Ishikawa (cell line): ENCODE measurements at regions not wholly inside any gene's neighbourhood (a gene's known extent, or its start where the extent isn't known, plus 50 kb on each side); places are given as distances from the start of the nearest gene placed in this dataset.

Source experiments
- CEBPB ChIP-seq: IDR thresholded peaks from 2 replicates; pipeline ENCODE4 v1.6.1; 2012
- CREB1 ChIP-seq: IDR thresholded peaks from 2 replicates; pipeline ENCODE4 v1.6.1; 2012; ENCODE audit warnings: low read depth
- EGR1 ChIP-seq: IDR thresholded peaks from 2 replicates; pipeline ENCODE4 v1.6.1; 2012
- EP300 ChIP-seq: IDR thresholded peaks from 2 replicates; pipeline ENCODE4 v1.6.1; 2012; ENCODE audit warnings: borderline replicate concordance
- FOXM1 ChIP-seq: IDR thresholded peaks from 2 replicates; pipeline ENCODE4 v1.6.1; 2012; ENCODE audit warnings: low read depth, borderline replicate concordance
- NFIC ChIP-seq: IDR thresholded peaks from 2 replicates; pipeline ENCODE4 v1.6.1; 2012
- RAD21 ChIP-seq: IDR thresholded peaks from 2 replicates; pipeline ENCODE4 v1.6.1; 2012; ENCODE audit warnings: low read depth
- REST ChIP-seq: IDR thresholded peaks from 2 replicates; pipeline ENCODE4 v1.6.1; 2012; ENCODE audit warnings: low read depth, mild to moderate bottlenecking
- TAF1 ChIP-seq: IDR thresholded peaks from 2 replicates; pipeline ENCODE4 v1.6.1; 2012; ENCODE audit warnings: low read depth, mild to moderate bottlenecking
- TCF12 ChIP-seq: IDR thresholded peaks from 2 replicates; pipeline ENCODE4 v1.6.1; 2012; ENCODE audit warnings: low read depth
- TEAD4 ChIP-seq: IDR thresholded peaks from 2 replicates; pipeline ENCODE4 v1.6.1; 2012
- YY1 ChIP-seq: IDR thresholded peaks from 2 replicates; pipeline ENCODE4 v1.6.1; 2012; ENCODE audit warnings: low read depth
- ZBTB7A ChIP-seq: IDR thresholded peaks from 2 replicates; pipeline ENCODE4 v1.6.1; 2012; ENCODE audit warnings: low read depth
- TF ChIP-seq, protein P1 (sequence below): IDR thresholded peaks from 2 replicates; pipeline ENCODE4 v1.6.1; 2012
- TF ChIP-seq, protein P2 (sequence below): IDR thresholded peaks from 2 replicates; pipeline ENCODE4 v1.6.1; 2012

- TF ChIP-seq FOXM1 (no peak), CEBPB (no peak), RAD21 (no peak), TAF1 (no peak), TEAD4 (no peak), ZBTB7A (no peak), REST (no peak), YY1 (no peak), NFIC (no peak), TCF12 (no peak), CREB1 (no peak), EP300 (no peak), EGR1 (no peak)
- TF ChIP-seq, protein P1, sequence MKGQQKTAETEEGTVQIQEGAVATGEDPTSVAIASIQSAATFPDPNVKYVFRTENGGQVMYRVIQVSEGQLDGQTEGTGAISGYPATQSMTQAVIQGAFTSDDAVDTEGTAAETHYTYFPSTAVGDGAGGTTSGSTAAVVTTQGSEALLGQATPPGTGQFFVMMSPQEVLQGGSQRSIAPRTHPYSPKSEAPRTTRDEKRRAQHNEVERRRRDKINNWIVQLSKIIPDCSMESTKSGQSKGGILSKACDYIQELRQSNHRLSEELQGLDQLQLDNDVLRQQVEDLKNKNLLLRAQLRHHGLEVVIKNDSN = no peak
- TF ChIP-seq, protein P2, sequence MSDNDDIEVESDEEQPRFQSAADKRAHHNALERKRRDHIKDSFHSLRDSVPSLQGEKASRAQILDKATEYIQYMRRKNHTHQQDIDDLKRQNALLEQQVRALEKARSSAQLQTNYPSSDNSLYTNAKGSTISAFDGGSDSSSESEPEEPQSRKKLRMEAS = no peak
Measured at GRCh38 chr9:7592321-7593316, 207.0 kb downstream of the DMAC1 start.

DNA sequence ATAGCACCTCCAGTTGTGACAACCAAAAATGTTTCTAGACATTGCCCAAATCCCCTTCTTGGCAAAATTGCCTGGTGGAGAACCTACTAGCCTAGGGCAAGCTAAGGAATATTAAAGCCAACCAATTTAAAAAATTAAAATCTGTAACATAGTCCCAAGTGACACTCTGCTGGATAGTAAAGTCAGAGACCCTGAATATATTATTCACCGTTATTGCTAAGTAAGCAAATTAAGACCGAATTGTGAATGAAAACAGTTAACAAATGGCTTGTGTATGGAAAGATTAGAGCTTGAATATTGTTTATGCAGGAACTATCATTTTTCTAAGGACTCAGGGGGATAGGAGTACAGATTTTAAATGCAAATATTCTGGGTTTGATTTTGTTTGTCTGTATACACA is 208.1 kb downstream of the DMAC1 start:
- TF ChIP-seq EP300 (no peak), EGR1 (no peak), FOXM1 (no peak), YY1 (no peak), TEAD4 (no peak), RAD21 (no peak)
- TF ChIP-seq, protein P2 = no peak

DNA sequence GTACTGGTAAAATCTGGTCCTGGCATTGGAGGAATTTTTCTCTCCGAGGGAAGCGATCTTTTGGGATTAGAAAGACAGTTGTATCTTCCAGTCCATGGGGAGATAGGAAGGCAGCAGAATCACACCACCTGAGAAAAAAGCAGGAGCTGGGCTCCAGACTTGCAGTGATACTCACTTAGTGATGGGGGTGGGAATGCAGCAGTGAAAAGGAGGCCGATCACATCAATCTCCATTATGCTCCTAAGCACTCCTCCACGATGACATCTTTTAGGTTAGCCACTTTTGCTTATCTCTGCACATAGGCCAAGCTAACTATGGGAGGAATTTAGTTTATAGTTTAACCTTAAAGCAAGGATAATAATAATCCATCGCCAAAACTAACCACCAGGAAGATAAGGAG is 219.0 kb downstream of the DMAC1 start:
- TF ChIP-seq TCF12 (no peak), RAD21 (no peak), CREB1 (no peak), YY1 (no peak), CEBPB (no peak), REST (no peak), EP300 (no peak), EGR1 (no peak), TAF1 (no peak), FOXM1 (no peak), ZBTB7A (no peak), TEAD4 (no peak), NFIC (no peak)
- TF ChIP-seq, protein P1 = no peak
- TF ChIP-seq, protein P2 = no peak

- TF ChIP-seq CREB1 (no peak), CEBPB (no peak), EP300 (no peak), TEAD4 (no peak), TCF12 (no peak), YY1 (no peak), FOXM1 (no peak), NFIC (no peak)
Measured at GRCh38 chr9:7579351-7579750, 220.2 kb downstream of the DMAC1 start.

DNA sequence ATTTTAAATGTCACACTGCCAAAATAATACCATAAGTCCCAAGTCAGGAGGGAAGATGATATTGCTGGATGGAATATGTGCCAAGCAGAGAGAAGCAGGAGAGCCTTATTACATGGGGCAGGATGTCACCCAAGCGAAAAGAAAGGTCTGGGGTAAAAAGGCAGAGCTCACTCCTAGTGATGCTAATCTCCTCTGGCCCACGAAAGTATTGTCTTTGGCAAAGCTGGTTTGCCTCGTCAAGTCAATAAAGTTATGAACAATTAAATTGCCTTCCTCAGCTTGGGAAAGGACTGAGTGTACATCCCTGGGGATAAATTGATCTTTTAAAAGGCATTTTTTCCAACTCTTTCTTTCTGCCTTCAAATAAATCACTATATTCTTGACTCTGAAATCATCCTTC is 220.6 kb downstream of the DMAC1 start:
- TF ChIP-seq NFIC (no peak), EGR1 (no peak)
